DMS 273 (cell line): ENCODE measurements at regions not wholly inside any gene's neighbourhood (a gene's known extent, or its start where the extent isn't known, plus 50 kb on each side); places are given as distances from the start of the nearest gene placed in this dataset.
A peak's percentile ranks its signal among the peaks of the same experiment; 100 is the strongest.
"Not testable (repeated sequence)": the region's sequence is repeated elsewhere in the genome, so short reads cannot be mapped to it uniquely, and the experiment has no call there.

Experiments
- DNase-seq: peaks from one replicate; lab custom pipeline; 2025; ENCODE audit not compliant: unreplicated experiment; lab: John Stamatoyannopoulos, UW

GRCh38 chr1:37368665-37369315 lies 105.6 kb upstream of the ZC3H12A start:
- not testable (repeated sequence) for DNase-seq

- peak; percentile 21 for DNase-seq
These were observed 102.1 kb upstream of the ZC3H12A start for GRCh38 chr1:37372302-37372701.

GRCh38 chr1:37372711-37373110 lies 101.7 kb upstream of the ZC3H12A start:
- DNase-seq, result no peak

GRCh38 chr1:37373413-37373812 lies 101.0 kb upstream of the ZC3H12A start:
- DNase-seq, result no peak

- DNase-seq, result not testable (repeated sequence)
These were observed 93.8 kb upstream of the ZC3H12A start for GRCh38 chr1:37380546-37380945.

GRCh38 chr1:37387854-37388253 lies 86.5 kb upstream of the ZC3H12A start:
- no peak for DNase-seq

GRCh38 chr1:37389327-37389726 lies 85.1 kb upstream of the ZC3H12A start:
- no peak for DNase-seq

GRCh38 chr1:37391211-37392011 lies 83.0 kb upstream of the ZC3H12A start:
- peak; percentile 72 for DNase-seq

GRCh38 chr1:37392051-37392450 lies 82.3 kb upstream of the ZC3H12A start:
- DNase-seq, result no peak

GRCh38 chr1:37393173-37394120 lies 80.9 kb upstream of the ZC3H12A start:
- peak; percentile 60 for DNase-seq

- peak; percentile 68 for DNase-seq
These were observed 79.6 kb upstream of the ZC3H12A start for GRCh38 chr1:37394574-37395464.

GRCh38 chr1:37398096-37398495 lies 76.3 kb upstream of the ZC3H12A start:
- no peak for DNase-seq

GRCh38 chr1:37399205-37399604 lies 75.2 kb upstream of the ZC3H12A start:
- peak; percentile 30 for DNase-seq

- no peak for DNase-seq
These were observed 74.4 kb upstream of the ZC3H12A start for GRCh38 chr1:37399830-37400464.

- no peak for DNase-seq
These were observed 73.7 kb upstream of the ZC3H12A start for GRCh38 chr1:37400466-37401225.

- DNase-seq, result peak; percentile 37
These were observed 71.2 kb upstream of the ZC3H12A start for GRCh38 chr1:37403166-37403565.

GRCh38 chr1:37404711-37405110 lies 69.7 kb upstream of the ZC3H12A start:
- no peak for DNase-seq

- no peak for DNase-seq
These were observed 64.3 kb upstream of the ZC3H12A start for GRCh38 chr1:37410105-37410504.

GRCh38 chr1:37410815-37411214 lies 63.6 kb upstream of the ZC3H12A start:
- peak; percentile 65 for DNase-seq
